HCT116 (cell line): ENCODE measurements at regions not wholly inside any gene's neighbourhood (a gene's known extent, or its start where the extent isn't known, plus 50 kb on each side); places are given as distances from the start of the nearest gene placed in this dataset.
"Not testable (repeated sequence)": the region's sequence is repeated elsewhere in the genome, so short reads cannot be mapped to it uniquely, and the experiment has no call there.

Experiments used
- ATAC-seq: fragments of 200-7000 bp; cut with Tn5 transposase; 2 replicates; pipeline ENCODE4 v1.9.1; 2020; ENCODE audit warnings: mild to moderate bottlenecking, moderate library complexity
- BruUV-seq: library from RNA; stranded (reverse); fragments of 400-500 nt; replicated peaks from 2 replicates; lab custom pipeline; 2021; lab: Mats Ljungman, UMichigan
- CTCF ChIA-PET: fragments of 300-600 bp; sonication (Branson Sonifier 250); formaldehyde crosslinking; loops from one replicate; lab custom pipeline; 2021; ENCODE audit warnings: antibody characterized with exemption; lab: Charles Lee
- POLR2A ChIA-PET: fragments of 300-600, 350-600 bp; sonication (Branson Sonifier 250); formaldehyde crosslinking; loops from one replicate; lab custom pipeline; 2021; ENCODE audit warnings: antibody characterized with exemption; lab: Charles Lee
- RAD21 ChIA-PET, 2 experiments: fragments of 300-600 bp; sonication (Branson Sonifier 250); formaldehyde crosslinking; loops; one replicate each; lab custom pipeline; 2023; ENCODE audit warnings: low total read pairs in 2 of 2; ENCODE audit not compliant: uncharacterized antibody in 2 of 2, unreplicated experiment in 2 of 2, low non-redundant PET in 1 of 2; lab: Charles Lee
- DNase-seq: peaks from one replicate; pipeline ENCODE4 v3.0.0-alpha.2; 2010; ENCODE audit warnings: low read depth, low spot score
- H2AFZ ChIP-seq: fragments of 200-600 bp; shearing (Covaris generic), sonication (generic); 2 replicates; pipeline ENCODE4 v1.6.1; 2017; ENCODE audit warnings: low read depth, mixed run types, mixed read lengths, antibody characterized with exemption, low read length; ENCODE audit not compliant: poor library complexity, severe bottlenecking
- H3K27ac ChIP-seq: 2 replicates; pipeline ENCODE4 v1.5.1; 2012; ENCODE audit warnings: low read depth, low read length
- H3K27me3 ChIP-seq: fragments of 200-600 bp; sonication (generic); 2 replicates; pipeline ENCODE4 v1.6.1; 2016; ENCODE audit warnings: mixed run types, low read length, mixed read lengths; ENCODE audit not compliant: insufficient read depth
- H3K36me3 ChIP-seq, 2 experiments: fragments of 200-500 bp in 1 of 2; fragments of 200-600 bp in 1 of 2; sonication (Bioruptor generic) in 1 of 2; sonication (generic) in 1 of 2; 2 replicates each; pipeline versions ENCODE4 v1.5.1 to v1.6.1; 2014 to 2016; ENCODE audit warnings: low read length in 2 of 2, inconsistent platforms in 1 of 2, mixed read lengths in 1 of 2, mixed run types in 1 of 2; ENCODE audit not compliant: insufficient read depth in 2 of 2, control insufficient read depth in 1 of 2
- H3K4me1 ChIP-seq, 2 experiments: fragments of 200-600 bp in 1 of 2; sonication (generic) in 1 of 2; 2 replicates each; pipeline versions ENCODE4 v1.5.1 to v1.6.1; 2012 to 2017; ENCODE audit warnings: low read length in 2 of 2, inconsistent platforms in 1 of 2, mild to moderate bottlenecking in 1 of 2, mixed read lengths in 1 of 2, mixed run types in 1 of 2, moderate library complexity in 1 of 2; ENCODE audit not compliant: insufficient read depth in 2 of 2, control insufficient read depth in 1 of 2
- H3K4me2 ChIP-seq: fragments of 200-600 bp; sonication (generic); 2 replicates; pipeline ENCODE4 v1.6.1; 2017; ENCODE audit warnings: mixed run types, low read length, mixed read lengths
- H3K4me3 ChIP-seq, 2 experiments: fragments of 200-600 bp in 1 of 2; sonication (generic) in 1 of 2; replicated peaks in 1 of 2; 2 replicates each; pipeline ENCODE4 v1.5.1; 2011 to 2016; ENCODE audit warnings: low read length in 2 of 2, control low read depth in 1 of 2, low read depth in 1 of 2, mild to moderate bottlenecking in 1 of 2, mixed read lengths in 1 of 2, mixed run types in 1 of 2
- H3K79me2 ChIP-seq: fragments of 200-600 bp; sonication (generic); 2 replicates; pipeline ENCODE4 v1.6.1; 2017; ENCODE audit warnings: mild to moderate bottlenecking, mixed run types, low read length, moderate library complexity, mixed read lengths; ENCODE audit not compliant: insufficient read depth
- H3K9ac ChIP-seq: fragments of 200-600 bp; sonication (generic); 2 replicates; pipeline ENCODE4 v1.6.1; 2016; ENCODE audit warnings: low read length, mixed read lengths
- H3K9me2 ChIP-seq: fragments of 200-600 bp; sonication (generic), shearing (Covaris generic); 2 replicates; pipeline ENCODE4 v1.6.1; 2017; ENCODE audit warnings: mixed run types, mild to moderate bottlenecking, moderate library complexity; ENCODE audit not compliant: insufficient read depth
- H3K9me3 ChIP-seq, 2 experiments: fragments of 200-500 bp in 1 of 2; fragments of 200-600 bp in 1 of 2; sonication (Bioruptor generic) in 1 of 2; sonication (generic) in 1 of 2; 2 replicates each; pipeline ENCODE4 v1.6.1; 2014 to 2017; ENCODE audit warnings: low read length in 2 of 2, mixed read lengths in 2 of 2, inconsistent platforms in 1 of 2, low read depth in 1 of 2, mild to moderate bottlenecking in 1 of 2, mixed run types in 1 of 2, moderate library complexity in 1 of 2; ENCODE audit not compliant: control insufficient read depth in 1 of 2, insufficient read depth in 1 of 2
- H4K20me1 ChIP-seq: fragments of 200-600 bp; sonication (generic), shearing (Covaris generic); 2 replicates; pipeline ENCODE4 v1.6.1; 2017; ENCODE audit warnings: mixed run types, mild to moderate bottlenecking, moderate library complexity; ENCODE audit not compliant: insufficient read depth
- CEBPB ChIP-seq: IDR thresholded peaks from 2 replicates; pipeline ENCODE4 v1.6.1; 2012; ENCODE audit warnings: low read depth
- EGR1 ChIP-seq: IDR thresholded peaks from 2 replicates; pipeline ENCODE4 v1.6.1; 2012; ENCODE audit warnings: low read depth
- EZH2 ChIP-seq: fragments of 200-600 bp; sonication (generic); IDR thresholded peaks from 2 replicates; pipeline ENCODE4 v1.6.1; 2017; ENCODE audit warnings: antibody characterized with exemption, mixed run types
- FOSL1 ChIP-seq: IDR thresholded peaks from 2 replicates; pipeline ENCODE4 v1.6.1; 2012; ENCODE audit warnings: low read depth
- POLR2AphosphoS5 ChIP-seq: IDR thresholded peaks from 2 replicates; pipeline ENCODE4 v1.6.1; 2011; ENCODE audit warnings: mild to moderate bottlenecking, low read depth, low read length, moderate library complexity
- RAD21 ChIP-seq: IDR thresholded peaks from 2 replicates; pipeline ENCODE4 v1.6.1; 2012; ENCODE audit warnings: low read depth, mild to moderate bottlenecking
- SIN3A ChIP-seq: IDR thresholded peaks from 2 replicates; pipeline ENCODE4 v1.6.1; 2012; ENCODE audit warnings: low read depth
- SRF ChIP-seq: IDR thresholded peaks from 2 replicates; pipeline ENCODE4 v1.6.1; 2012; ENCODE audit warnings: low read depth
- YY1 ChIP-seq: IDR thresholded peaks from 2 replicates; pipeline ENCODE4 v1.6.1; 2011; ENCODE audit warnings: low read length, low read depth, moderate library complexity, mild to moderate bottlenecking; ENCODE audit not compliant: insufficient replicate concordance; ENCODE audit errors: extremely low read depth
- ZFX ChIP-seq: fragments of 450-650 bp; IDR thresholded peaks from 2 replicates; pipeline ENCODE4 v1.6.1; 2017
- ZNF274 ChIP-seq: fragments of 200-500 bp; sonication (Bioruptor generic); IDR thresholded peaks from 2 replicates; pipeline ENCODE4 v1.6.1; 2014; ENCODE audit warnings: mild to moderate bottlenecking, low read depth, low read length, inconsistent platforms
- intact Hi-C: fragments of 100-400 bp; cut with micrococcal nuclease; formaldehyde crosslinking; loops from 2 replicates; pipeline ENCODE4 v1.10.0; 2022
- TF ChIP-seq, protein P1 (sequence below): IDR thresholded peaks from 2 replicates; pipeline ENCODE4 v1.6.1; 2011; ENCODE audit warnings: mild to moderate bottlenecking, low read length, moderate library complexity; ENCODE audit not compliant: insufficient replicate concordance; ENCODE audit errors: extremely low read depth
- TF ChIP-seq, protein P2 (sequence below): IDR thresholded peaks from 2 replicates; pipeline ENCODE4 v1.6.1; 2012
- TF ChIP-seq, protein P3 (sequence below): IDR thresholded peaks from 2 replicates; pipeline ENCODE4 v1.6.1; 2012

DNA sequence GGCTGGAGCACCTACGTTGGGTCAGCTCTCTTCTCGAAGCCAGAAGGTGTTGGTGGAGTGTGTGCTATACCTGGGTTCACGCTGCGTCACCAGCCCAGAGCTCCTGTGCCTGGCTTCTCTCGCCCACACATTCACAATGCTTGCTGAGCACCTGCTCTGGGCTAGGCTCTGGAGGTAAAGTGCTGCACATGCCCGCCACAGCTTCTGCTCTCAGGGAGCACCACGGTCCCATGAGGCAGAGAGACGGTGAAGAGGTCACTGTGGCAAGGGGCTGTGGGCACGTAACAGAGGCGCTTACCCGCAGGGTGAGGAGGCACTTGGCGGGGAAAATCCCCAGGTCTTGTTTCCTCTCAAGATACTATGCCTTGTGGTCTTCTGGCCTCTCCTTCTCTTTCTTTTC, 174.2 kb downstream of the TEX29 start:
- Histone ChIP-seq H3K27me3 (peaks cover 4% of the 10 kb centered on the region), H3K4me2 (no peak overlapping the region), H3K4me3 (no peak overlapping the region), H3K36me3 (no peaks in the 10 kb centered on the region), H3K27ac (no peak overlapping the region), H2AFZ (no peak overlapping the region), H4K20me1 (no peaks in the 10 kb centered on the region), H3K9me3 (no peaks in the 10 kb centered on the region), H3K4me1 (no peaks in the 10 kb centered on the region), H3K79me2 (no peaks in the 10 kb centered on the region), H3K9ac (no peak overlapping the region), H3K9me2 (no peaks in the 10 kb centered on the region)
- ATAC-seq: no peak
- CTCF ChIA-PET: no interaction called here
- RAD21 ChIA-PET: no interaction called here
- BruUV-seq: no TSS peak
- DNase-seq: no peak
- intact Hi-C loops: no loop called here
- POLR2A ChIA-PET: no interaction called here
- TF ChIP-seq, protein P1, sequence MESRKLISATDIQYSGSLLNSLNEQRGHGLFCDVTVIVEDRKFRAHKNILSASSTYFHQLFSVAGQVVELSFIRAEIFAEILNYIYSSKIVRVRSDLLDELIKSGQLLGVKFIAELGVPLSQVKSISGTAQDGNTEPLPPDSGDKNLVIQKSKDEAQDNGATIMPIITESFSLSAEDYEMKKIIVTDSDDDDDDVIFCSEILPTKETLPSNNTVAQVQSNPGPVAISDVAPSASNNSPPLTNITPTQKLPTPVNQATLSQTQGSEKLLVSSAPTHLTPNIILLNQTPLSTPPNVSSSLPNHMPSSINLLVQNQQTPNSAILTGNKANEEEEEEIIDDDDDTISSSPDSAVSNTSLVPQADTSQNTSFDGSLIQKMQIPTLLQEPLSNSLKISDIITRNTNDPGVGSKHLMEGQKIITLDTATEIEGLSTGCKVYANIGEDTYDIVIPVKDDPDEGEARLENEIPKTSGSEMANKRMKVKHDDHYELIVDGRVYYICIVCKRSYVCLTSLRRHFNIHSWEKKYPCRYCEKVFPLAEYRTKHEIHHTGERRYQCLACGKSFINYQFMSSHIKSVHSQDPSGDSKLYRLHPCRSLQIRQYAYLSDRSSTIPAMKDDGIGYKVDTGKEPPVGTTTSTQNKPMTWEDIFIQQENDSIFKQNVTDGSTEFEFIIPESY: no peak
- TF ChIP-seq SIN3A: no peak
- TF ChIP-seq EZH2: no peak
- TF ChIP-seq EGR1: no peak
- TF ChIP-seq SRF: no peak
- no peak for TF ChIP-seq POLR2AphosphoS5
- TF ChIP-seq ZFX: no peak
- TF ChIP-seq, protein P2, sequence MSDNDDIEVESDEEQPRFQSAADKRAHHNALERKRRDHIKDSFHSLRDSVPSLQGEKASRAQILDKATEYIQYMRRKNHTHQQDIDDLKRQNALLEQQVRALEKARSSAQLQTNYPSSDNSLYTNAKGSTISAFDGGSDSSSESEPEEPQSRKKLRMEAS: no peak
- TF ChIP-seq CEBPB: no peak
- no peak for TF ChIP-seq ZNF274
- no peak for TF ChIP-seq RAD21
- no peak for TF ChIP-seq FOSL1
- TF ChIP-seq, protein P3, sequence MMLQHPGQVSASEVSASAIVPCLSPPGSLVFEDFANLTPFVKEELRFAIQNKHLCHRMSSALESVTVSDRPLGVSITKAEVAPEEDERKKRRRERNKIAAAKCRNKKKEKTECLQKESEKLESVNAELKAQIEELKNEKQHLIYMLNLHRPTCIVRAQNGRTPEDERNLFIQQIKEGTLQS: no peak
- TF ChIP-seq YY1: no peak

DNA sequence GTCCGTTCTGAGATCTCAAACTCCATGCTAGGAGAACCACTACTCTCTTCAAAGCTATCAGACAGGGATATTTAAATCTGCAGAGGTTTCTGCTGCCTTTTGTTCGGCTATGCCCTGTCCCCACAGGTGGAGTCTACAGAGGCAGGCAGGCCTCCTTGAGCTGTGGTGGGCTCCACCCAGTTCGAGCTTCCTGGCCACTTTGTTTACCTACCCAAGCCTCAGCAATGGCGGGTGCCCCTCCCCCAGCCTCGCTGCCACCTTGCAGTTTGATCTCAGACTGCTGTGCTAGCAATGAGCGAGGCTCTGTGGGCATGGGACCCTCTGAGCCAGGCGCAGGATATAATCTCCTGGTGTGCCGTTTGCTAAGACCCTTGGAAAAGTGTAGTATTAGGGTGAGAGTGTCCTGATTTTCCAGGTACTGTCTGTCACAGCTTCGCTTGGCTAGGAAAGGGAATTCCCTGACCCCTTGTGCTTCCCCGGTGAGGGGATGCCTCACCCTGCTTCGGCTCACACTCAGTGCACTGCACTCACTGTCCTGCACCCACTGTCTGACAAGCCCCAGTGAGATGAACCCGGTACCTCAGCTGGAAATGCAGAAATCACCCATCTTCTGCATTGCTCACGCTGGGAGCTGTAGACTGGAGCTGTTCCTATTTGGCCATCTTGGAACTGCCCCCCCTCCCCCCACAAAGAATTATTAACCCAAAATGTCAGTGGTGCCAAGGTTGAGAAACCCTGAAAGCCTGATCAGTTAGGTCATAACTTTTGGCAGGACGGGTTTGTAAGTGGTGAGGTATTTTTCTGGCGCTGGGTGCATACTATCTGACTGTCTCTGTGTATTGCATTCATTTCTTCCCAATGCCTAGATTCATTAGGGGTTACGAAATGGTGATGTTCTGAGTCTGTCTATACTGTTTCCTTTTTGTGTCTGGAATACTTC, 181.4 kb downstream of the TEX29 start:
- H3K9me3 ChIP-seq, H3K4me1 ChIP-seq, DNase-seq, H3K27ac ChIP-seq, H4K20me1 ChIP-seq, CTCF ChIA-PET, ATAC-seq, H3K9me2 ChIP-seq, H3K4me3 ChIP-seq, H3K4me2 ChIP-seq, H2AFZ ChIP-seq, H3K79me2 ChIP-seq, RAD21 ChIA-PET, POLR2A ChIA-PET, H3K36me3 ChIP-seq, intact Hi-C loops, H3K27me3 ChIP-seq, BruUV-seq, H3K9ac ChIP-seq: not testable (repeated sequence)
